ENCODE measurements at regions not wholly inside any gene's neighbourhood (a gene's known extent, or its start where the extent isn't known, plus 50 kb on each side); places are given as distances from the start of the nearest gene placed in this dataset.

DNA sequence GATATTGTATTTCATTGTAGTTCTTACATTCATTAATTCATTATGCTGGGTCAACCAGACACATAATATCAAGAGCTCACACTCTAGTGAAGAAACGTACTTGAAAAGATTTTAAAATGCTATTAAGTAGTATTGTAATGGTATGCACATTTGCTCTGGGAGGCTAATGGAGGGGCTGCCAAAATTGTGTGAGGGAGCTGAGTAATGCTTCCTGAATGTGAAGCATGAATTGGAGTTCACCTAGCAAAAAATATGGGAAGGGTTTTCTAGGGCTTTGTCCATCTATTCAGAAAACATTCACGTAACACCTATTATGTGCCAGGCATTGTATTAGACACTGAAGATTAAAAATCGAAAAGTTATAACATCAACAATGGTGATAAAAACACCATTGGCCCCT lies 403.8 kb upstream of the PDE3A start:
- TF ChIP-seq, protein P1, sequence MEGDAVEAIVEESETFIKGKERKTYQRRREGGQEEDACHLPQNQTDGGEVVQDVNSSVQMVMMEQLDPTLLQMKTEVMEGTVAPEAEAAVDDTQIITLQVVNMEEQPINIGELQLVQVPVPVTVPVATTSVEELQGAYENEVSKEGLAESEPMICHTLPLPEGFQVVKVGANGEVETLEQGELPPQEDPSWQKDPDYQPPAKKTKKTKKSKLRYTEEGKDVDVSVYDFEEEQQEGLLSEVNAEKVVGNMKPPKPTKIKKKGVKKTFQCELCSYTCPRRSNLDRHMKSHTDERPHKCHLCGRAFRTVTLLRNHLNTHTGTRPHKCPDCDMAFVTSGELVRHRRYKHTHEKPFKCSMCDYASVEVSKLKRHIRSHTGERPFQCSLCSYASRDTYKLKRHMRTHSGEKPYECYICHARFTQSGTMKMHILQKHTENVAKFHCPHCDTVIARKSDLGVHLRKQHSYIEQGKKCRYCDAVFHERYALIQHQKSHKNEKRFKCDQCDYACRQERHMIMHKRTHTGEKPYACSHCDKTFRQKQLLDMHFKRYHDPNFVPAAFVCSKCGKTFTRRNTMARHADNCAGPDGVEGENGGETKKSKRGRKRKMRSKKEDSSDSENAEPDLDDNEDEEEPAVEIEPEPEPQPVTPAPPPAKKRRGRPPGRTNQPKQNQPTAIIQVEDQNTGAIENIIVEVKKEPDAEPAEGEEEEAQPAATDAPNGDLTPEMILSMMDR (conservative IDR thresholded peaks at IDR 0.05; ENCODE audit: low read length), result no peak
- TF ChIP-seq EZH2phosphoT487 (IDR thresholded peaks at IDR 0.05; ENCODE audit: borderline replicate concordance), result no peak
- Histone ChIP-seq H4K20me1 (ENCODE audit: insufficient read depth, low read length, poor library complexity, severe bottlenecking) (no peaks in the 10 kb centered on the region), H3K4me1 (ENCODE audit: insufficient read depth, low read length, poor library complexity, severe bottlenecking) (no peaks in the 10 kb centered on the region)

DNA sequence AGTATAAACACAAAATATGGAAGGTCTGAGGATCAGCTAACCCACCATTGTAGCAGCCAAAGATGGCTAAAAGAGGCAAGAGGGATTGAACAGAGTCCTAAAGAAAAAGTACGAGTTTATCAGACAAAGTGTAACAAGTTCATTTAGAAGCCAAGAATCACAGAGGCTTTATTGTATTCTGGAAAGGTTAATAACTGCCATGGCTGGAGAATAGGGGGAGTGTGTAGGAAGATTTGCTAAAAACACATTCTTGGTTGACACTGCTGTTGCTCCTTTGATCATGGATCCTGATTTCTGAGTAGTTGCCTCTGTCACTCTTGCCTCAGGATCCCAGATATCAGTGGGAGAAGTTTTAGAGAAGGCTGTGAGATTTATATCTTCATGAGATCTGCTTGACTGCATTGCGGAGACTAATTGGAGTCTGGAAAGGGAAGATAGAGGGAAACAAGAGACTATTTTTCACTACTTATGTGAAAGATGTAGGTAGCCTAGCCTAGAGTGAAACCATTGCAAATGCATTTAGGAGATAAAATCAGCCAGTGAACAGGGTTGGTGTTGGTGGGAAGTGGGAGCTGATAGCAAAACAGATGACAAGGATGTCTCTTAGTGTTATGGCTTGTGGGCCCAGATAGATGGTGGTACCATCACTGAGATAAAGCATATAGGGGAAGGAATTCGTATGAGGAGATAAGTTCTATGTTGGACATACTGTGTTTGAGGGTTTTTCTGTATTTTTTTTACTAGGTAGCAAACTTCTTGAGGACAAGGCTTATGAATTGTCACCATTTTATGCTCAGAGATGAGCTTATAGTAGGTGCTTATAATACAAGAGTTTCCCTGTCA lies 402.9 kb upstream of the PDE3A start:
- Histone ChIP-seq H3K79me2 (ENCODE audit: insufficient read depth, low read length) (no peaks in the 10 kb centered on the region), H3F3A (ENCODE audit: low read depth) (no peaks in the 10 kb centered on the region), H3K27me3 (ENCODE audit: insufficient read depth, low read length, poor library complexity, severe bottlenecking) (no peaks in the 10 kb centered on the region), H3K9me2 (replicated peaks; ENCODE audit: low read depth, low read length) (no peaks in the 10 kb centered on the region), H3K36me3 (ENCODE audit: insufficient read depth, low read length) (no peaks in the 10 kb centered on the region), H4K20me1 (ENCODE audit: insufficient read depth, low read length, poor library complexity, severe bottlenecking) (no peaks in the 10 kb centered on the region), H3K4me3 (ENCODE audit: low read length, poor library complexity, severe bottlenecking) (no peak overlapping the region), H2AFZ (ENCODE audit: low read length) (no peak overlapping the region), H3K9me3 (ENCODE audit: insufficient read depth, low read depth, low read length) (no peaks in the 10 kb centered on the region), H3K4me2 (ENCODE audit: low read depth, low read length, poor library complexity, severe bottlenecking) (no peak overlapping the region), H3K4me1 (ENCODE audit: insufficient read depth, low read length, poor library complexity, severe bottlenecking) (no peaks in the 10 kb centered on the region), H3K9ac (ENCODE audit: low read depth, low read length, poor library complexity, severe bottlenecking) (no peak overlapping the region)
- TF ChIP-seq, protein P1 (conservative IDR thresholded peaks at IDR 0.05; ENCODE audit: low read length), result no peak
- no peak for TF ChIP-seq EZH2phosphoT487 (IDR thresholded peaks at IDR 0.05; ENCODE audit: borderline replicate concordance)

More for the DNA sequence above, 403.8 kb upstream of the PDE3A start:
- H3F3A ChIP-seq (ENCODE audit: low read depth), result no peaks in the 10 kb centered on the region
- no peaks in the 10 kb centered on the region for H3K9me2 ChIP-seq (replicated peaks; ENCODE audit: low read depth, low read length)
- H3K9me3 ChIP-seq (ENCODE audit: insufficient read depth, low read depth, low read length), result no peaks in the 10 kb centered on the region
- no peaks in the 10 kb centered on the region for H3K36me3 ChIP-seq (ENCODE audit: insufficient read depth, low read length)
- no peak overlapping the region for H3K4me2 ChIP-seq (ENCODE audit: low read depth, low read length, poor library complexity, severe bottlenecking)
- H3K4me3 ChIP-seq (ENCODE audit: low read length, poor library complexity, severe bottlenecking), result no peak overlapping the region
- no peaks in the 10 kb centered on the region for H3K79me2 ChIP-seq (ENCODE audit: insufficient read depth, low read length)
- no peak overlapping the region for H2AFZ ChIP-seq (ENCODE audit: low read length)
- no peak overlapping the region for H3K9ac ChIP-seq (ENCODE audit: low read depth, low read length, poor library complexity, severe bottlenecking)
- no peaks in the 10 kb centered on the region for H3K27me3 ChIP-seq (ENCODE audit: insufficient read depth, low read length, poor library complexity, severe bottlenecking)

DNA sequence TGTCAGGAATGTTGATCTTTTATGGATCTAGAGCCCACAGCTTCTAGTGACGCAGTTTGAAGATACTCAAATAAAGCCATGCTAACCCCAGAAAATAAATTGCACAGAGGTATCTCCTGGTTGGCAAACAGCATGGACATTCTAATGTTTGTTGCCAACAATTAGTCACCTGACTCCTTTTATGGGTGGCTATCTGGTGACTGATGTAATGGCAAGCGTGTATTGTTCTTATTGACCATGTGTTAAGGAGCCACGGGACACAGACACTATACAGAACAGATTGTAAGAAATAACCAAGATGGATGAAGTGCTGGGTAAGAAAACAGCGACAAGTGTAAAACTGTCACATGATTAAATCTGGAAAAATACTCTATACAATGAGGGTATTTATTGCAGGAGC lies 401.3 kb upstream of the PDE3A start:
- TF ChIP-seq, protein P1 (conservative IDR thresholded peaks at IDR 0.05; ENCODE audit: low read length), result no peak
- no peak for TF ChIP-seq EZH2phosphoT487 (IDR thresholded peaks at IDR 0.05; ENCODE audit: borderline replicate concordance)
- no peaks in the 10 kb centered on the region for H3K4me1 ChIP-seq (ENCODE audit: insufficient read depth, low read length, poor library complexity, severe bottlenecking)
- no peaks in the 10 kb centered on the region for H4K20me1 ChIP-seq (ENCODE audit: insufficient read depth, low read length, poor library complexity, severe bottlenecking)
- no peak overlapping the region for H2AFZ ChIP-seq (ENCODE audit: low read length)
- H3K4me3 ChIP-seq (ENCODE audit: low read length, poor library complexity, severe bottlenecking), result no peak overlapping the region
- no peaks in the 10 kb centered on the region for H3K79me2 ChIP-seq (ENCODE audit: insufficient read depth, low read length)
- no peak overlapping the region for H3K4me2 ChIP-seq (ENCODE audit: low read depth, low read length, poor library complexity, severe bottlenecking)
- H3F3A ChIP-seq (ENCODE audit: low read depth), result no peaks in the 10 kb centered on the region
- H3K27me3 ChIP-seq (ENCODE audit: insufficient read depth, low read length, poor library complexity, severe bottlenecking), result no peaks in the 10 kb centered on the region
- no peaks in the 10 kb centered on the region for H3K9me3 ChIP-seq (ENCODE audit: insufficient read depth, low read depth, low read length)
- H3K36me3 ChIP-seq (ENCODE audit: insufficient read depth, low read length), result no peaks in the 10 kb centered on the region
- no peak overlapping the region for H3K9ac ChIP-seq (ENCODE audit: low read depth, low read length, poor library complexity, severe bottlenecking)
- H3K9me2 ChIP-seq (replicated peaks; ENCODE audit: low read depth, low read length), result no peaks in the 10 kb centered on the region
